GM19043 (cell line): ENCODE measurements at regions not wholly inside any gene's neighbourhood (a gene's known extent, or its start where the extent isn't known, plus 50 kb on each side); places are given as distances from the start of the nearest gene placed in this dataset.

Experiments used
- ATAC-seq: cut with Tn5 transposase; IDR thresholded peaks from one replicate; pipeline ENCODE4 v1.9.1; 2021; ENCODE audit warnings: low read depth; ENCODE audit not compliant: unreplicated experiment

- ATAC-seq: no peak
Observed at GRCh38 chrX:79645749-79646148, 278.6 kb upstream of the ITM2A start.

GRCh38 chrX:79631526-79631925 lies 264.4 kb upstream of the ITM2A start:
- ATAC-seq: no peak

GRCh38 chrX:79630033-79631009 lies 263.2 kb upstream of the ITM2A start:
- ATAC-seq: peak; percentile 68

- ATAC-seq: no peak
Observed at GRCh38 chrX:79623098-79623762, 256.1 kb upstream of the ITM2A start.

- no peak for ATAC-seq
Observed at GRCh38 chrX:79618280-79618679, 251.1 kb upstream of the ITM2A start.

GRCh38 chrX:79604364-79604763 lies 237.2 kb upstream of the ITM2A start:
- no peak for ATAC-seq

- no peak for ATAC-seq
Observed at GRCh38 chrX:79601341-79602131, 234.4 kb upstream of the ITM2A start.

- no peak for ATAC-seq
Observed at GRCh38 chrX:79592259-79592658, 225.1 kb upstream of the ITM2A start.

- ATAC-seq: no peak
Observed at GRCh38 chrX:79588233-79588632, 221.1 kb upstream of the ITM2A start.

- no peak for ATAC-seq
Observed at GRCh38 chrX:79573760-79574159, 206.6 kb upstream of the ITM2A start.

- ATAC-seq: no peak
Observed at GRCh38 chrX:79572566-79572965, 205.4 kb upstream of the ITM2A start.

GRCh38 chrX:79570524-79571240 lies 203.5 kb upstream of the ITM2A start:
- no peak for ATAC-seq

- no peak for ATAC-seq
Observed at GRCh38 chrX:79568309-79568708, 201.2 kb upstream of the ITM2A start.

GRCh38 chrX:79564362-79564761 lies 197.2 kb upstream of the ITM2A start:
- no peak for ATAC-seq

GRCh38 chrX:79559290-79559689 lies 192.2 kb upstream of the ITM2A start:
- ATAC-seq: no peak

- ATAC-seq: no peak
Observed at GRCh38 chrX:79557212-79557611, 190.1 kb upstream of the ITM2A start.

- no peak for ATAC-seq
Observed at GRCh38 chrX:79556800-79557199, 189.7 kb upstream of the ITM2A start.

GRCh38 chrX:79530310-79531108 lies 163.4 kb upstream of the ITM2A start:
- ATAC-seq: no peak

GRCh38 chrX:79524642-79525041 lies 157.5 kb upstream of the ITM2A start:
- no peak for ATAC-seq

- no peak for ATAC-seq
Observed at GRCh38 chrX:79515529-79515928, 148.4 kb upstream of the ITM2A start.
